ENCODE measurements at regions not wholly inside any gene's neighbourhood (a gene's known extent, or its start where the extent isn't known, plus 50 kb on each side); places are given as distances from the start of the nearest gene placed in this dataset.

DNA sequence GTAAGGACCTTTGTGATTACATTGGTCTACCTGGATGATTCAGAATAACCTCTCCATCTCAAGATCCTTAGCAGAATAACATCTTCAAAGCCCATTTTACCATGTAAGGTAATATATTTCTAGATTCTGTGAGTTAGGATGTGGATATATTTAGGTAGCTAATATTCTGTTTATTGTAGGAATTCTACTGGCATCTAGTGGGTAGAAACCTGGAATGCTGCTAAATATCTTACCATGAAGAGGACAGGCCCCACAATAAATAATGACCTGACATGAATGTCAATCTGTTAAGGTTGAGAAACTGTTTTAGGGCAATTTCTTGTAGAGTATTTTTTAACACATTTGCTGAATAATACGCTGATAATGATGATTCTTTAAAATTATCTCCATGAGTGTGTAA, 426.8 kb downstream of the MAN2A1 start:
- Mint-ChIP-seq H3K27me3 (ENCODE audit: insufficient read depth) (no peaks in the 10 kb centered on the region), H3K27ac (no peak overlapping the region), H3K9me3 (peaks cover 22% of the 10 kb centered on the region), H3K36me3 (ENCODE audit: low read depth) (no peaks in the 10 kb centered on the region), H3K4me3 (no peak overlapping the region), H3K4me1 (ENCODE audit: low read depth) (no peaks in the 10 kb centered on the region)
- DNase-seq: no peak
- TF ChIP-seq, protein P1, sequence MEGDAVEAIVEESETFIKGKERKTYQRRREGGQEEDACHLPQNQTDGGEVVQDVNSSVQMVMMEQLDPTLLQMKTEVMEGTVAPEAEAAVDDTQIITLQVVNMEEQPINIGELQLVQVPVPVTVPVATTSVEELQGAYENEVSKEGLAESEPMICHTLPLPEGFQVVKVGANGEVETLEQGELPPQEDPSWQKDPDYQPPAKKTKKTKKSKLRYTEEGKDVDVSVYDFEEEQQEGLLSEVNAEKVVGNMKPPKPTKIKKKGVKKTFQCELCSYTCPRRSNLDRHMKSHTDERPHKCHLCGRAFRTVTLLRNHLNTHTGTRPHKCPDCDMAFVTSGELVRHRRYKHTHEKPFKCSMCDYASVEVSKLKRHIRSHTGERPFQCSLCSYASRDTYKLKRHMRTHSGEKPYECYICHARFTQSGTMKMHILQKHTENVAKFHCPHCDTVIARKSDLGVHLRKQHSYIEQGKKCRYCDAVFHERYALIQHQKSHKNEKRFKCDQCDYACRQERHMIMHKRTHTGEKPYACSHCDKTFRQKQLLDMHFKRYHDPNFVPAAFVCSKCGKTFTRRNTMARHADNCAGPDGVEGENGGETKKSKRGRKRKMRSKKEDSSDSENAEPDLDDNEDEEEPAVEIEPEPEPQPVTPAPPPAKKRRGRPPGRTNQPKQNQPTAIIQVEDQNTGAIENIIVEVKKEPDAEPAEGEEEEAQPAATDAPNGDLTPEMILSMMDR (IDR thresholded peaks at IDR 0.05): no peak

DNA sequence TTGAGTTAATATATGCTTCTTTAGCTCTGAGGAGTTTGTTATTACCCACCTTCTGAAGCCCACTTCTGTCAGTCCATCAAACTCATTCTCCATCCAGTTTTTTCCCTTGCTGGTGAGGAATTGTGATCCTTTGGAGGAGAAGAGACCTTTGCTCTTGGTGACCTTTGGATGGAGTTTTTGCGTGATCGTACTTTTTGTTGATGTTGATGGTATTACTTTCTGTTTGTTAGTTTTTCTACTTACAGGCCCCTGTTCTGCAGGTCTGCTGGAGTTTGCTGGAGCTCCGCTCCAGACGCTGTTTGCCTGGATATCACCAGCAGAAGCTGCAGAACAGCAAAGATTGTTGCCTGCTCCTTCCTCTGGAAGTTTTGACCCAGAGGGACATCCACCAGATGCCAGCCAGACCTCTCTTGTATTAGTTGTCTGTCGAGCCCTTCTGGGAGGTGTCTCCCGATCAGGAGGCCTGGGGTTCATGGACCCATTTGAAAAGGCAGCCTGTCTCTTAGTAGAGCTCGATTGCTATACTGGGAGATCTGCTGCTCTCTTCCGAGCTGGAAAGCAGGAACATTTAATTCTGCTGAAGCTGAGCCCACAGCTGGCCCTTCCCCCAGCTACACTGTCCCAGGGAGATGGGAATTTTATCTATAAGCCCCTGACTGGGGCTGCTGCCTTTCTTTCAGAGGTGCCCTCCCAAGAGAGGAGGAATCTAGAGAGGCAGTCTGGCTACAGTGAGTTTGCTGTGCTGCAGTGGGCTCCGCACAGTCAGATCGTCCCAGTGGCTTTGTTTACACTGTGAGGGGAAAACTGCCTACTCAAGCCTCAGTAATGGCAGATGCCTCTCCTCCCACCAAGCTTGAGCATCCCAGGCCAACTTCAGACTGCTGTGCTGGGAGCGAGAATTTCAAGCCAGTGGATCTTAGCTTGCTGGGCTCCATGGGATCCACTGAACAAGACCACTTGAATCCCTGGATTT, 445.5 kb downstream of the MAN2A1 start:
- no peaks in the 10 kb centered on the region for H3K4me1 Mint-ChIP-seq (ENCODE audit: low read depth)
- DNase-seq: no peak
- H3K36me3 Mint-ChIP-seq (ENCODE audit: low read depth): no peaks in the 10 kb centered on the region
- no peak overlapping the region for H3K4me3 Mint-ChIP-seq
- TF ChIP-seq, protein P1 (IDR thresholded peaks at IDR 0.05): no peak
- H3K27ac Mint-ChIP-seq: no peak overlapping the region
- no peaks in the 10 kb centered on the region; the same call in 1 of the 2 replicates for H3K27me3 Mint-ChIP-seq (ENCODE audit: insufficient read depth)
- peaks cover 69% of the 10 kb centered on the region for H3K9me3 Mint-ChIP-seq

DNA sequence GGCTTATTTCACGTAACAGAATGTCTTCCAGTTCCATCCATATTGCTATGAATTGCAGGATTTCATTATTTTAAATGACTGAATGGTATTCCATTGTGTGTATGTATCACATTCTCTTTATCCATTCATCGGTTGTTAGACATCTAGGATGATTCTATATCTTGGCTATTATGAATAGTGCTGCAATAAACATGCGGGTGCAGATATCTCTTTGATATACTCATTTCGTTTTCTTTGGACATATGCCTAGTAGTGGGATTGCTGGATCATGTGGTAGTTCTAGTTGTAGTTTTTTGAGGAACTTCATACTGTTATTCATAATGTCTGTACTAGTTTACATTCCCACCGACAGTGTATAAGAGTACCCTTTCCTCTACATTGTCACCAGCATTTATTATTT, 460.5 kb downstream of the MAN2A1 start:
- Mint-ChIP-seq H3K4me3 (no peak overlapping the region), H3K27me3 (ENCODE audit: insufficient read depth) (no peaks in the 10 kb centered on the region), H3K27ac (no peak overlapping the region), H3K9me3 (peaks cover 51% of the 10 kb centered on the region), H3K36me3 (ENCODE audit: low read depth) (no peaks in the 10 kb centered on the region), H3K4me1 (ENCODE audit: low read depth) (no peaks in the 10 kb centered on the region)
- no peak for DNase-seq
- TF ChIP-seq, protein P1 (IDR thresholded peaks at IDR 0.05): no peak

DNA sequence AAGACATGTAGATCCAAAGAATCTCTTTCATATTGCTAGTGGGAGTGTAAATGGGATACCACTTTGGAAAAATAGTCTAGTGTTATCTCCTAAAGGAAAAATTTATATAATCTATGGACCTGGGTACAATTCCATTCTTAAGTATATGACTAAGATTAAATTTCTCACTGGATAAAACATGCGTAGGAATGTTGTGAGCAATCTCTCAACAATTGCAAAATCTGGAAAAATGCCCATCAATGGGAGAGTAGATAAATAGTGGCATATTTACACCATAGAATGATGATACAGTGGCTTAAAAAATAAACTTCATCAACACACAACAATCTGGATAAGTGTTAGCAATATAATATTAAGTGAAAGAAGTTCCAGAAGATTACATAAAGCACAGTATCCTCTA, 469.5 kb downstream of the MAN2A1 start:
- no peak for DNase-seq
- H3K27ac Mint-ChIP-seq: no peak overlapping the region
- no peak overlapping the region for H3K4me3 Mint-ChIP-seq
- H3K27me3 Mint-ChIP-seq (ENCODE audit: insufficient read depth): no peaks in the 10 kb centered on the region
- TF ChIP-seq, protein P1 (IDR thresholded peaks at IDR 0.05): no peak
- H3K36me3 Mint-ChIP-seq (ENCODE audit: low read depth): no peaks in the 10 kb centered on the region
- H3K9me3 Mint-ChIP-seq: peaks cover 11% of the 10 kb centered on the region
- H3K4me1 Mint-ChIP-seq (ENCODE audit: low read depth): no peaks in the 10 kb centered on the region

DNA sequence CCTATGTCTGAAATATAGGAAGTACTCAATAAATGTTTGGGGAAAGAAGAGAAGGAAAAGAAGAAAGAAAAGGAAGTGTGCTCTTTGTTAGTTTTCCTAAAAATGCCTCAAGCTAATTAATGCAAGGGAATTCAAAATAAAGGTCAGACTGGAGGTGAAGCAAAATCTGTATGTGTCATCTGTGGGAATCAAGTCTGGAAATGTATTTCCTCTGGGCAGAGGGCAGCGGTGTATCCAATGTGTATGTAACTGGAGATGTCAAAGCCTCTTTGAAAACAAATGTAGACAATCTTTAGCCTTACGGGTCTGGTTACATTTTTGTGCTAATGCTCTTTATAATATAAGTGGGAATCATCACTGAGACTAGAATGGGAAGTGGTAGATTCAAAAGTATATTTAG, 471.4 kb downstream of the MAN2A1 start:
- TF ChIP-seq, protein P1 (IDR thresholded peaks at IDR 0.05): no peak
- no peak for DNase-seq
- Mint-ChIP-seq H3K36me3 (ENCODE audit: low read depth) (no peaks in the 10 kb centered on the region), H3K27me3 (ENCODE audit: insufficient read depth) (no peaks in the 10 kb centered on the region), H3K9me3 (peaks cover 7% of the 10 kb centered on the region), H3K4me1 (ENCODE audit: low read depth) (no peaks in the 10 kb centered on the region), H3K4me3 (no peak overlapping the region), H3K27ac (no peak overlapping the region)

All from HFFc6 (cell line).